ENCODE measurements at regions not wholly inside any gene's neighbourhood (a gene's known extent, or its start where the extent isn't known, plus 50 kb on each side); places are given as distances from the start of the nearest gene placed in this dataset.

GRCh38 chr2:145034511-145034910, 514.6 kb upstream of the ZEB2 start:
- no peak for TF ChIP-seq CTCF (IDR thresholded peaks at IDR 0.05; ENCODE audit: borderline replicate concordance, extremely low read depth, insufficient read depth)
- H3K4me3 ChIP-seq (ENCODE audit: low read length in 3 of 3): no peak overlapping the region
- FAIRE-seq (no peak), DNase-seq (no peak)
- H3K36me3 ChIP-seq (ENCODE audit: control insufficient read depth in 2 of 3, insufficient read depth in 3 of 3, low read length in 3 of 3): no peaks in the 10 kb centered on the region
- intact Hi-C loops (cut with DNase I): no loop called here
- no peaks in the 10 kb centered on the region for H3K9me3 ChIP-seq (ENCODE audit: control insufficient read depth in 2 of 3, insufficient read depth in 1 of 3, low read length in 3 of 3)
- no peak overlapping the region for H3K9ac ChIP-seq (ENCODE audit: low read length in 3 of 3)
- no peaks in the 10 kb centered on the region for H3K27me3 ChIP-seq (ENCODE audit: control insufficient read depth, insufficient read depth, low read length)
- no peak overlapping the region for H3K27ac ChIP-seq (ENCODE audit: low read depth in 2 of 2, low read length in 2 of 2)
- H3K4me1 ChIP-seq (ENCODE audit: control insufficient read depth in 2 of 3, insufficient read depth in 2 of 3, low read depth in 1 of 3, low read length in 3 of 3): no peaks in the 10 kb centered on the region

GRCh38 chr2:145033438-145033837, 513.5 kb upstream of the ZEB2 start:
- no peaks in the 10 kb centered on the region for H3K36me3 ChIP-seq (ENCODE audit: control insufficient read depth in 2 of 3, insufficient read depth in 3 of 3, low read length in 3 of 3)
- H3K9ac ChIP-seq (ENCODE audit: low read length in 3 of 3): no peak overlapping the region
- DNase-seq (no peak), FAIRE-seq (no peak)
- no peaks in the 10 kb centered on the region for H3K27me3 ChIP-seq (ENCODE audit: control insufficient read depth, insufficient read depth, low read length)
- intact Hi-C loops (cut with DNase I): no loop called here
- no peaks in the 10 kb centered on the region for H3K4me1 ChIP-seq (ENCODE audit: control insufficient read depth in 2 of 3, insufficient read depth in 2 of 3, low read depth in 1 of 3, low read length in 3 of 3)
- H3K4me3 ChIP-seq (ENCODE audit: low read length in 3 of 3): no peak overlapping the region
- H3K9me3 ChIP-seq (ENCODE audit: control insufficient read depth in 2 of 3, insufficient read depth in 1 of 3, low read length in 3 of 3): no peaks in the 10 kb centered on the region
- no peak overlapping the region for H3K27ac ChIP-seq (ENCODE audit: low read depth in 2 of 2, low read length in 2 of 2)
- TF ChIP-seq CTCF (IDR thresholded peaks at IDR 0.05; ENCODE audit: borderline replicate concordance, extremely low read depth, insufficient read depth): no peak

GRCh38 chr2:145032791-145033190, 512.9 kb upstream of the ZEB2 start:
- intact Hi-C loops (cut with DNase I): no loop called here
- Histone ChIP-seq H3K4me3 (ENCODE audit: low read length in 3 of 3) (no peak overlapping the region), H3K27me3 (ENCODE audit: control insufficient read depth, insufficient read depth, low read length) (no peaks in the 10 kb centered on the region), H3K9me3 (ENCODE audit: control insufficient read depth in 2 of 3, insufficient read depth in 1 of 3, low read length in 3 of 3) (no peaks in the 10 kb centered on the region), H3K4me1 (ENCODE audit: control insufficient read depth in 2 of 3, insufficient read depth in 2 of 3, low read depth in 1 of 3, low read length in 3 of 3) (no peaks in the 10 kb centered on the region), H3K9ac (ENCODE audit: low read length in 3 of 3) (no peak overlapping the region), H3K27ac (ENCODE audit: low read depth in 2 of 2, low read length in 2 of 2) (no peak overlapping the region), H3K36me3 (ENCODE audit: control insufficient read depth in 2 of 3, insufficient read depth in 3 of 3, low read length in 3 of 3) (no peaks in the 10 kb centered on the region)
- no peak for TF ChIP-seq CTCF (IDR thresholded peaks at IDR 0.05; ENCODE audit: borderline replicate concordance, extremely low read depth, insufficient read depth)
- no peak for FAIRE-seq
- no peak for DNase-seq

- Histone ChIP-seq H3K4me1 (ENCODE audit: control insufficient read depth in 2 of 3, insufficient read depth in 2 of 3, low read depth in 1 of 3, low read length in 3 of 3) (no peaks in the 10 kb centered on the region), H3K27ac (ENCODE audit: low read depth in 2 of 2, low read length in 2 of 2) (no peak overlapping the region), H3K9me3 (ENCODE audit: control insufficient read depth in 2 of 3, insufficient read depth in 1 of 3, low read length in 3 of 3) (no peaks in the 10 kb centered on the region), H3K27me3 (ENCODE audit: control insufficient read depth, insufficient read depth, low read length) (no peaks in the 10 kb centered on the region), H3K4me3 (ENCODE audit: low read length in 3 of 3) (no peak overlapping the region), H3K36me3 (ENCODE audit: control insufficient read depth in 2 of 3, insufficient read depth in 3 of 3, low read length in 3 of 3) (no peaks in the 10 kb centered on the region), H3K9ac (ENCODE audit: low read length in 3 of 3) (no peak overlapping the region)
- DNase-seq (no peak), FAIRE-seq (no peak)
- intact Hi-C loops (cut with DNase I): no loop called here
- TF ChIP-seq CTCF (IDR thresholded peaks at IDR 0.05; ENCODE audit: borderline replicate concordance, extremely low read depth, insufficient read depth): no peak
These were observed 510.0 kb upstream of the ZEB2 start for GRCh38 chr2:145029873-145030272.

Data from kidney (tissue), 13 donors.